Chondrocyte (in vitro differentiated cells): ENCODE measurements at regions not wholly inside any gene's neighbourhood (a gene's known extent, or its start where the extent isn't known, plus 50 kb on each side); places are given as distances from the start of the nearest gene placed in this dataset.

Experiments used
- DNase-seq: peaks from one replicate; pipeline ENCODE4 v3.0.0; 2021; ENCODE audit warnings: mixed read lengths, low spot score
- H3K27ac Mint-ChIP-seq: one replicate; pipeline ENCODE4 v1.8.0; 2021; ENCODE audit warnings: mild to moderate bottlenecking, moderate library complexity, mixed read lengths; ENCODE audit not compliant: unreplicated experiment
- H3K27me3 Mint-ChIP-seq: 2 replicates; pipeline ENCODE4 v1.8.0; 2021; ENCODE audit warnings: low read depth, mixed read lengths
- H3K36me3 Mint-ChIP-seq: 2 replicates; pipeline ENCODE4 v1.8.0; 2021; ENCODE audit warnings: low read depth, mixed read lengths
- H3K4me1 Mint-ChIP-seq: 2 replicates; pipeline ENCODE4 v1.8.0; 2021; ENCODE audit warnings: low read depth, mild to moderate bottlenecking, mixed read lengths
- H3K4me3 Mint-ChIP-seq: one replicate; pipeline ENCODE4 v1.8.0; 2021; ENCODE audit warnings: mild to moderate bottlenecking, moderate library complexity, mixed read lengths; ENCODE audit not compliant: unreplicated experiment
- H3K9me3 Mint-ChIP-seq: 2 replicates; pipeline ENCODE4 v1.8.0; 2021; ENCODE audit warnings: low read depth, mixed read lengths
- CTCF ChIP-seq: fragments of 200-600 bp; sonication (generic); IDR thresholded peaks from 2 replicates; pipeline ENCODE4 v1.5.0; 2021; ENCODE audit warnings: antibody characterized with exemption, mild to moderate bottlenecking, moderate library complexity

- Mint-ChIP-seq H3K4me3 (no peak overlapping the region), H3K36me3 (no peaks in the 10 kb centered on the region), H3K4me1 (no peaks in the 10 kb centered on the region), H3K27me3 (no peaks in the 10 kb centered on the region), H3K27ac (no peak overlapping the region), H3K9me3 (no peaks in the 10 kb centered on the region)
- TF ChIP-seq CTCF: no peak
- DNase-seq: no peak
Observed at GRCh38 chr18:27614951-27615844, 430.1 kb upstream of the CHST9 start.

GRCh38 chr18:27609221-27609620 lies 424.1 kb upstream of the CHST9 start:
- H3K36me3 Mint-ChIP-seq: no peaks in the 10 kb centered on the region
- no peak overlapping the region for H3K4me3 Mint-ChIP-seq
- no peaks in the 10 kb centered on the region for H3K9me3 Mint-ChIP-seq
- H3K27ac Mint-ChIP-seq: no peak overlapping the region
- peaks cover 10% of the 10 kb centered on the region for H3K4me1 Mint-ChIP-seq
- TF ChIP-seq CTCF: no peak
- no peaks in the 10 kb centered on the region for H3K27me3 Mint-ChIP-seq
- no peak for DNase-seq

GRCh38 chr18:27608742-27609141 lies 423.6 kb upstream of the CHST9 start:
- DNase-seq: no peak
- no peaks in the 10 kb centered on the region for H3K9me3 Mint-ChIP-seq
- no peak overlapping the region for H3K27ac Mint-ChIP-seq
- H3K36me3 Mint-ChIP-seq: no peaks in the 10 kb centered on the region
- H3K27me3 Mint-ChIP-seq: no peaks in the 10 kb centered on the region
- peak; percentile 76 for TF ChIP-seq CTCF
- no peak overlapping the region for H3K4me3 Mint-ChIP-seq
- H3K4me1 Mint-ChIP-seq: peaks cover 10% of the 10 kb centered on the region

- Mint-ChIP-seq H3K27me3 (no peaks in the 10 kb centered on the region), H3K27ac (no peak overlapping the region)
- DNase-seq: no peak
Observed at GRCh38 chr18:27608174-27608573, 423.1 kb upstream of the CHST9 start.

GRCh38 chr18:27606741-27607140 lies 421.6 kb upstream of the CHST9 start:
- DNase-seq: no peak
- H3K27ac Mint-ChIP-seq: no peak overlapping the region
- TF ChIP-seq CTCF: no peak
- no peaks in the 10 kb centered on the region for H3K9me3 Mint-ChIP-seq
- no peaks in the 10 kb centered on the region for H3K36me3 Mint-ChIP-seq
- peaks cover 10% of the 10 kb centered on the region for H3K4me1 Mint-ChIP-seq
- H3K4me3 Mint-ChIP-seq: no peak overlapping the region
- no peaks in the 10 kb centered on the region for H3K27me3 Mint-ChIP-seq

More at GRCh38 chr18:27608174-27608573, 423.1 kb upstream of the CHST9 start:
- Mint-ChIP-seq H3K4me3 (no peak overlapping the region), H3K9me3 (no peaks in the 10 kb centered on the region), H3K4me1 (peaks cover 10% of the 10 kb centered on the region), H3K36me3 (no peaks in the 10 kb centered on the region)
- no peak for TF ChIP-seq CTCF
